Liver (tissue), 8 donors: ENCODE measurements at regions not wholly inside any gene's neighbourhood (a gene's known extent, or its start where the extent isn't known, plus 50 kb on each side); places are given as distances from the start of the nearest gene placed in this dataset.

ENCODE experiments used
- DNase-seq: peaks from one replicate; pipeline ENCODE4 v3.0.0-alpha.2; 2017; ENCODE audit warnings: low spot score
- H3K27ac ChIP-seq, 2 donors: one replicate each; pipeline ENCODE4 v1.7.0; 2013; ENCODE audit warnings: inconsistent platforms in 2 of 2, low read length in 2 of 2, control low read depth in 1 of 2, low read depth in 1 of 2, mild to moderate bottlenecking in 1 of 2
- H3K27me3 ChIP-seq, 4 donors: one replicate each; pipeline versions ENCODE4 v1.6.1 to v1.7.0; 2013; ENCODE audit warnings: low read length in 3 of 4, inconsistent platforms in 1 of 4, mild to moderate bottlenecking in 1 of 4, moderate library complexity in 1 of 4; ENCODE audit not compliant: control insufficient read depth in 4 of 4, insufficient read depth in 4 of 4
- H3K36me3 ChIP-seq, 4 donors: one replicate each; pipeline versions ENCODE4 v1.6.1 to v1.7.0; 2013; ENCODE audit warnings: low read length in 3 of 4, mild to moderate bottlenecking in 3 of 4, low read depth in 1 of 4, moderate library complexity in 1 of 4; ENCODE audit not compliant: control insufficient read depth in 4 of 4, insufficient read depth in 3 of 4
- H3K4me1 ChIP-seq, 4 donors: one replicate each; pipeline versions ENCODE4 v1.6.1 to v1.7.0; 2013; ENCODE audit warnings: low read length in 3 of 4, mild to moderate bottlenecking in 3 of 4, moderate library complexity in 1 of 4; ENCODE audit not compliant: control insufficient read depth in 4 of 4, insufficient read depth in 4 of 4
- H3K4me3 ChIP-seq, 3 donors: one replicate each; pipeline versions ENCODE4 v1.6.1 to v1.7.0; 2013; ENCODE audit warnings: low read length in 3 of 3, control low read depth in 1 of 3, low read depth in 1 of 3, mild to moderate bottlenecking in 1 of 3
- H3K9ac ChIP-seq, 2 donors: one replicate each; pipeline ENCODE4 v1.7.0; 2013; ENCODE audit warnings: low read length in 2 of 2, mild to moderate bottlenecking in 2 of 2, moderate library complexity in 2 of 2, control low read depth in 1 of 2, low read depth in 1 of 2
- H3K9me3 ChIP-seq, 4 donors: one replicate each; pipeline versions ENCODE4 v1.6.1 to v1.7.0; 2013; ENCODE audit warnings: low read length in 3 of 4; ENCODE audit not compliant: control insufficient read depth in 4 of 4
- CTCF ChIP-seq: fragments of 150-350 bp; IDR thresholded peaks from 2 replicates; pipeline ENCODE4 v1.5.1; 2017; ENCODE audit warnings: improper control_type of control experiment, low read depth, low read length; ENCODE audit not compliant: missing input control
- EGR1 ChIP-seq, 2 donors: IDR thresholded peaks; 2 replicates each; pipeline ENCODE4 v1.6.1; 2016 to 2018; ENCODE audit warnings: antibody characterized with exemption in 2 of 2, low read depth in 2 of 2
- FOXA1 ChIP-seq: IDR thresholded peaks from 2 replicates; pipeline ENCODE4 v1.6.1; 2016; ENCODE audit warnings: antibody characterized with exemption
- FOXA2 ChIP-seq: IDR thresholded peaks from 2 replicates; pipeline ENCODE4 v1.6.1; 2016; ENCODE audit warnings: antibody characterized with exemption
- GABPA ChIP-seq, 2 donors: IDR thresholded peaks in 1 of 2; conservative IDR thresholded peaks in 1 of 2; 2 replicates each; pipeline ENCODE4 v1.6.1; 2016; ENCODE audit warnings: antibody characterized with exemption in 2 of 2, mild to moderate bottlenecking in 1 of 2, moderate library complexity in 1 of 2
- HNF4A ChIP-seq, 2 donors: conservative IDR thresholded peaks; 2 replicates each; pipeline ENCODE4 v1.6.1; 2016; ENCODE audit warnings: antibody characterized with exemption in 2 of 2, mild to moderate bottlenecking in 2 of 2
- HNF4G ChIP-seq: IDR thresholded peaks from 2 replicates; pipeline ENCODE4 v1.6.1; 2016; ENCODE audit warnings: antibody characterized with exemption
- JUND ChIP-seq, 2 donors: IDR thresholded peaks; 2 replicates each; pipeline ENCODE4 v1.6.1; 2016; ENCODE audit warnings: antibody characterized with exemption in 2 of 2
- NR2F2 ChIP-seq: IDR thresholded peaks from 2 replicates; pipeline ENCODE4 v1.6.1; 2016; ENCODE audit warnings: antibody characterized with exemption
- RAD21 ChIP-seq, 2 donors: IDR thresholded peaks; 2 replicates each; pipeline ENCODE4 v1.6.1; 2016; ENCODE audit warnings: antibody characterized with exemption in 2 of 2, mild to moderate bottlenecking in 2 of 2
- RXRA ChIP-seq, 2 donors: IDR thresholded peaks; 2 replicates each; pipeline ENCODE4 v1.6.1; 2017 to 2018; ENCODE audit warnings: antibody characterized with exemption in 2 of 2, mild to moderate bottlenecking in 1 of 2
- SP1 ChIP-seq: IDR thresholded peaks from 2 replicates; pipeline ENCODE4 v1.6.1; 2018; ENCODE audit warnings: antibody characterized with exemption, mild to moderate bottlenecking
- TAF1 ChIP-seq: conservative IDR thresholded peaks from 2 replicates; pipeline ENCODE4 v1.6.1; 2016; ENCODE audit warnings: antibody characterized with exemption, mild to moderate bottlenecking
- YY1 ChIP-seq: IDR thresholded peaks from 2 replicates; pipeline ENCODE4 v1.6.1; 2016; ENCODE audit warnings: antibody characterized with exemption, mild to moderate bottlenecking
- ZBTB33 ChIP-seq: IDR thresholded peaks from 2 replicates; pipeline ENCODE4 v1.6.1; 2016; ENCODE audit warnings: antibody characterized with exemption
- WGBS: extraction: QIAGEN DNeasy Blood & Tissue Kit; methylation state at CpG from one replicate; pipeline ENCODE4 v1.1.7; 2013; 5-methylcytosine and 5-hydroxymethylcytosine counted together
- TF ChIP-seq, protein P1 (sequence below): IDR thresholded peaks from 2 replicates; pipeline ENCODE4 v1.6.1; 2016; ENCODE audit warnings: antibody characterized with exemption, mild to moderate bottlenecking
- TF ChIP-seq, protein P2 (sequence below): IDR thresholded peaks from 2 replicates; pipeline ENCODE4 v1.6.1; 2016; ENCODE audit warnings: antibody characterized with exemption
- TF ChIP-seq, protein P3 (sequence below): IDR thresholded peaks from 2 replicates; pipeline ENCODE4 v1.6.1; 2016; ENCODE audit warnings: antibody characterized with exemption
- donor health status: healthy.
- donor health status: healthy.
- donor health status: healthy.
- donor health status: healthy.
- donor health status: healthy.

DNA sequence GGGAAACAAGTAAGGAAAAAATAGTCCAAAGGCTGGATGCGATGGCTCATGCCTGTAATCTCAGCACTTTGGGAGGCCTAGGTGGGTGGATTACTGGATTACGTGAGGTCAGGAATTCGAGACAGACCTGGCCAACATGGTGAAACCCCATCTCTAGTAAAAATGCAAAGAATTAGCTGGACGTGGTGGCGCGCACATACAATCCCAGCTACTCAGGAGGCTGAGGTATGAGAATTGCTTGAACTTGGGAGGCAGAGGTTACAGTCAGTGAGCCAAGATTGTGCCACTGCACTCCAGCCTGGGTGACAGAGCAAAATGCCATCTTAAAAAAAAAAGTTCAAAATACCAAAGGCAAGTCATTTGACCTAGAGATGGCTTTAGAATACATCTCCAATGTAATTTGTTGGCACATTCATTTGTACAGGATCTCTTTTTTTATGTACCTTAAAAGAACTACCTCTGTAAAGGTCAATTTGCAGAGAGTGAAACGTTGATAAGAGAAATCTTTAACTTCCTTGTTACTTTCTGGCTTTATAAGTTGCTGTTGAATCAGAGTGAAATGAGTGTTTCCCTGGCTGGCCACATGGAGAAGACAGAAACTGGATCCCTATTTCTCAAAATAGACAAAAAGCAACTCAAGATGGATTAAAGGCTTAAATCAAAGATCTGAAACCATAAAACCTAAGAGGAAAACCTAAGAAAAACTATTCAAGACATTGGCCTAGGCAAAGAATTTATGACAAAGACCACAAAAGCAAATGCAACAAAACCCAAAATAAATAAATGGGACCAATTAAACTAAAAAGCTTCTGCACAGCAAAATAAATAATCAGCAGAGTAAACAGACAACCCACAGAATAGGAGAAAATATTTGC is 260.7 kb downstream of the KLF6 start:
- DNase-seq, result no peak
- TF ChIP-seq RAD21 (IDR thresholded peaks at IDR 0.05) (no peak), RXRA (IDR thresholded peaks at IDR 0.05) (no peak), GABPA (IDR thresholded peaks at IDR 0.05 in 1 of 2, conservative IDR thresholded peaks at IDR 0.05 in 1 of 2) (no peak), TAF1 (no peak), NR2F2 (no peak), FOXA2 (no peak), SP1 (no peak), HNF4G (no peak), EGR1 (IDR thresholded peaks at IDR 0.05; ENCODE audit: low read depth in 2 of 2) (no peak), HNF4A (conservative IDR thresholded peaks at IDR 0.05) (no peak), JUND (IDR thresholded peaks at IDR 0.05) (no peak), YY1 (no peak), ZBTB33 (no peak), FOXA1 (no peak), CTCF (no peak)
- TF ChIP-seq, protein P1, sequence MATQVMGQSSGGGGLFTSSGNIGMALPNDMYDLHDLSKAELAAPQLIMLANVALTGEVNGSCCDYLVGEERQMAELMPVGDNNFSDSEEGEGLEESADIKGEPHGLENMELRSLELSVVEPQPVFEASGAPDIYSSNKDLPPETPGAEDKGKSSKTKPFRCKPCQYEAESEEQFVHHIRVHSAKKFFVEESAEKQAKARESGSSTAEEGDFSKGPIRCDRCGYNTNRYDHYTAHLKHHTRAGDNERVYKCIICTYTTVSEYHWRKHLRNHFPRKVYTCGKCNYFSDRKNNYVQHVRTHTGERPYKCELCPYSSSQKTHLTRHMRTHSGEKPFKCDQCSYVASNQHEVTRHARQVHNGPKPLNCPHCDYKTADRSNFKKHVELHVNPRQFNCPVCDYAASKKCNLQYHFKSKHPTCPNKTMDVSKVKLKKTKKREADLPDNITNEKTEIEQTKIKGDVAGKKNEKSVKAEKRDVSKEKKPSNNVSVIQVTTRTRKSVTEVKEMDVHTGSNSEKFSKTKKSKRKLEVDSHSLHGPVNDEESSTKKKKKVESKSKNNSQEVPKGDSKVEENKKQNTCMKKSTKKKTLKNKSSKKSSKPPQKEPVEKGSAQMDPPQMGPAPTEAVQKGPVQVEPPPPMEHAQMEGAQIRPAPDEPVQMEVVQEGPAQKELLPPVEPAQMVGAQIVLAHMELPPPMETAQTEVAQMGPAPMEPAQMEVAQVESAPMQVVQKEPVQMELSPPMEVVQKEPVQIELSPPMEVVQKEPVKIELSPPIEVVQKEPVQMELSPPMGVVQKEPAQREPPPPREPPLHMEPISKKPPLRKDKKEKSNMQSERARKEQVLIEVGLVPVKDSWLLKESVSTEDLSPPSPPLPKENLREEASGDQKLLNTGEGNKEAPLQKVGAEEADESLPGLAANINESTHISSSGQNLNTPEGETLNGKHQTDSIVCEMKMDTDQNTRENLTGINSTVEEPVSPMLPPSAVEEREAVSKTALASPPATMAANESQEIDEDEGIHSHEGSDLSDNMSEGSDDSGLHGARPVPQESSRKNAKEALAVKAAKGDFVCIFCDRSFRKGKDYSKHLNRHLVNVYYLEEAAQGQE, result no peak
- TF ChIP-seq, protein P2, sequence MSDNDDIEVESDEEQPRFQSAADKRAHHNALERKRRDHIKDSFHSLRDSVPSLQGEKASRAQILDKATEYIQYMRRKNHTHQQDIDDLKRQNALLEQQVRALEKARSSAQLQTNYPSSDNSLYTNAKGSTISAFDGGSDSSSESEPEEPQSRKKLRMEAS, result no peak
- TF ChIP-seq, protein P3, sequence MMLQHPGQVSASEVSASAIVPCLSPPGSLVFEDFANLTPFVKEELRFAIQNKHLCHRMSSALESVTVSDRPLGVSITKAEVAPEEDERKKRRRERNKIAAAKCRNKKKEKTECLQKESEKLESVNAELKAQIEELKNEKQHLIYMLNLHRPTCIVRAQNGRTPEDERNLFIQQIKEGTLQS, result no peak
- Histone ChIP-seq H3K9ac (no peak overlapping the region), H3K27ac (no peak overlapping the region), H3K36me3 (no peaks in the 10 kb centered on the region), H3K9me3 (no peaks in the 10 kb centered on the region), H3K4me1 (no peaks in the 10 kb centered on the region), H3K4me3 (no peak overlapping the region), H3K27me3 (no peaks in the 10 kb centered on the region)
- WGBS, result 85% methylated on average over 7 of the region's 7 CpGs
